ENCODE measurements at regions not wholly inside any gene's neighbourhood (a gene's known extent, or its start where the extent isn't known, plus 50 kb on each side); places are given as distances from the start of the nearest gene placed in this dataset.
"Not testable (repeated sequence)": the region's sequence is repeated elsewhere in the genome, so short reads cannot be mapped to it uniquely, and the experiment has no call there.

DNA sequence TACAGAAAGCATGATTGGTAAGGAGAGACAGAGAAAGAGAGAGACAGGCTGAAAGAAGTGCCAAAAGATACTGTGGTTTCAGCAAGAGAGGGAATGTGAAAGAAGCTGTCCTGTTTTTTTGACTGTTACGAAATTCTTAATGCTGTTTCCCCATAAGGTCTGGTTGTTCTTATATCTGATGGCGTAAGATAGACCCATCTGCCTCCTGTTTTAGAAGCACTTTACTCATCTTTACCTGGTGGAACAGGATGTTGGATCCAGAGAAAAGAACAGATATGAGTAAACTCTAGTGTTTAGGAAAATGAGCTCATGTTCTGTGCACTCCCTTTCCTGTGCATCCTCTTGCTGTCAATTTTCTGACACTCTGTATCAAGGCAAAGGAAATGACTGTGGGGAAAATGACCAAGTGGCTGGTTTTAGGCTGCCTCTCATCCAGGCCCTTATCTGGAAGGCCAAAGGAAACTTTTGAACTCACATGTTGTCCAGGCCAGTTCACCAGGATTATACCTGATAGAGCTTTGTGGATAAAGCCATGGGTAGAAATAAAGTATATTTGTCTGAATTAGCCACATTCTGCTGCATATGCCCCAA lies 311.7 kb upstream of the HTR2C start:
- no peak for DNase-seq

DNA sequence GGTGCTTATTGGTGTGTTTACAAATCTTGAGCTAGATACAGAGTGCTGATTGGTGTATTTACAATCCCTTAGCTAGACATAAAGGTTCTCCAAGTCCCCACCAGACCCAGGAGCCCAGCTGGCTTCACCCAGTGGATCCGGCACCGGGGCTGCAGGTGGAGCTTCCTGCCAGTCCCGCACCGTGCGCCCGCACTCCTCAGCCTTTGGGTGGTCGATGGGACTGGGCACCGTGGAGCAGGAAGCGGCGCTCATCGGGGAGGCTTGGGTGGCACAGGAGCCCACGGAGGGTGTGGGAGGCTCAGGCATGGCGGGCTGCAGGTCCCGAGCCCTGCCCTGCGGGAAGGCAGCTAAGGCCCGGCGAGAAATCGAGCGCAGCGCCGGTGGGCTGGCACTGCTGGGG lies 313.5 kb upstream of the HTR2C start:
- DNase-seq, result not testable (repeated sequence)

DNA sequence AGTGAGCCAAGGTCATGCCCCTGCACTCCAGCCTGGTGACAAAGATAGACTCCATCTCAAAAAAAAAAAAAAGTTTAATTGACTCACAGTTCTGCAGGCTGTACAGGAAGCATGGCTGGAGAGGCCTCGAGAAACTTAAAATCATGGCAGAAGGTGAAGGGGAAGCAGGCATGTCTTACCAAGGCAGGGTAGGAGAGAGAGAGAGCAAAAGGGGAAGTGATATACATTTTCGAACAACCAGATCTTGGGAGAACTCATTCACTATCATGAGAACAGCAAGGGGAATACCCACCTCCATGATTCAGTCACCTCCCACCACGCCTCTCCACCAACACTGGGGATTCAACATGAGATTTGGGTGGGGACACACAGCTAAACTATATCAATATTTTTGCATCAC lies 315.2 kb upstream of the HTR2C start:
- DNase-seq, result no peak

DNA sequence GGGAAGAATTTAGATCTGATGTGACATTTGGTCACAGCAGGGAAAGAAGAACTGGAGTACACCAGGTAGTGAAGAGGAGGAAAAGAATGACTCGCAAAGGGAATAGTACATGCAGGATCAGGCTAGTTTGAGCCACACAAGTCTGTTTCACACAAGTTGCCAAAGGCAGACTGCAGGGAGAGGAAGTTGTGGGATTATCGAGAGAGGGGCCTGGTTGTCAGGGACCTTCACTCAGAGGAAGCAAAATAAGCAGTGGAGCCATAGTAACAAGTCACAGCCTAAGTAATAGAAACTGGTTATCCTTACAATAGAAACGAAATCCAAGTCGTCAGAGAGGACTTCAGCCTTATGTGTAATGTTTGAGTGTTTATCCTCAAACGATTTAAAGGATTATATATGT lies 316.7 kb upstream of the HTR2C start:
- no peak for DNase-seq

DNA sequence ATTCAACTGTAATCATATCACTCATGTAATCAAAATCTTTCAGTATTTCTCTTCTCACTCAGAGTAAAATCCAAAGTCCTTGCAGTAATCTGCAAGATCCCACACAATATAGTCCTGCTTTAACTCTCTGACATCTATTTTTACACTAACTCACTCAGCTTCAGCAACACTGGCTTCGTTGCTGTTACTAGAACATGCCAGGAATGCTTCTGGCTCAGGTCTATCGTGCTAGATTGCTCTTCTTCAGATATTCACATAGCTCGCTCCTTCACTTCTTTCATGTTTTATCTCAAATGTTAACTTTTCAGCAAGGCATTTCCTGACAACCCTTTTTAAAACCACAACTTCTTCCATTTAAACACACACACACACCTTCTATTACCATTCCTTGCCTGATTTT lies 331.7 kb upstream of the HTR2C start:
- no peak for DNase-seq

DNA sequence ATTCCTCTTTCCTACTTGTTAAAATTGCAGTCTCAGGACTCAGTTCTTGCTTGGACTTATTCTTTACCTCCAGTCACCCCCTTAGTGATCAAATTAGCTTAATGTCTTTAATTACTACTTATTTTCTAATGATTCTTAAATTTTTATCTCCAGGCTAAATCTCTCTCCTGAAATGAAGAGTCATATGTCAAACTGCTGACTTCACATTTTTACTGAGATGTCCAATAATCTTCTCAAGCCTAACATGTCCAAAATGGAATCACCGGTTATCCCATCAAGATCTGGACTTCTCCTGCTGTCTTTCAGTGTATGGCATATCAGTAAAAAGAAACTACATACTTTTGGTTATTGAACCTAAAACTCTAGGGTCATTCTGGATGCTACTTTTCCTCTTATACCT lies 332.3 kb upstream of the HTR2C start:
- DNase-seq, result no peak

DNA sequence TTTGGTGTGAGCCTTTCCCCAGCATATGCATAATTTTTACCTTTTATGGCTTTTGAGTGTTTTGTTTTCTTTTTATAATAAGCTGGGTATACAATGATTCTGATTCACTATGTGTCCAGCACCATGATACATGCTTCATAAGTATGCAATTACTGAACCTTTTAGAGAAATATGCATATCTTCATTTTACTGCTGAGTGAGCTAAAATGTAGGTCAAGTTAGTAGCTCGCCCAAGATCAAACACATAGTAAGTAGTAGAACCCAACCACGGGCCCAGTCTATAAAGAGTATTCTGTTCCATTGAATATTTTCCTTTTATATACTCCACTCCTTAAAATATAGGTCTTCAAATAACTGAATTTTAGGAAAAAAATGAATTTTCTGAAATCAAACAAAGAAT lies 362.4 kb upstream of the HTR2C start:
- DNase-seq, result no peak

DNA sequence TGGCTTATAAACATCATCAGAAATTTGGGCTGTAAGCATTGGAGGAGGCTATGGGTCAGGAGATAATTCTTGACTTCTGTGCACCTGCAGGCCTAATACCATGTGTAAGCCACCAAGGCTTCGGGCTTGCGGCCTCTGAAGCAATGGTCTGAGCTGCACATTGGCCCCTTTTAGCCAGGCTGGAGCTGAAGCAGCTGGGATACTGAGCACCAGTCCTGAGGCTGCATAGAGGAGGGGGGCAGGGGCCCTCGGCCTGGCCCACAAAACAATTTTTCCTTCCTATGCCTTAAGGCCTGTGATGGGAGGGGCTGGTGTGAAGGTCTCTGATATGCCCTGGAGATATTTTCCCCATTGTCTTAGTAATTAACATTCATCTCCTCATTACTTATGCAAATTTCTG lies 373.0 kb upstream of the HTR2C start:
- DNase-seq, result no peak

DNA sequence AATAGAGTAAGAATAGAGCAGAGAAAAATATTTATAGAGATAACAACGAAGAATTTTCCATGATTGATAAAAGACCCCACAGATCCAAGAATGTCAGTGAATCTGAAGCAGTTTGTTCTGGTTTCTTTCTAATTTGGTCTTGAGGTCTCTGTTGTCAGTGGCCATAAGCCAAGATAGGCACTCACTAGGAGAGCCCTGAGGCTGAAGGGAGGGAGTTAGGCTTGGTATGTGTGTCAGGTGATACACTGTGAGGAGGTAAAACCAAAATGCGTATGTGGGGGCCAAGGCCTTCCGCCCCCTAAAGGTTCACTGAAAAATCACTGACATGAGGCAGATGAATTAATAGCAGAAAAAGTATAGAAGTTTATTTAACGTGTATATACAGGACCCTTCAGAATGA lies 382.3 kb upstream of the HTR2C start:
- DNase-seq, result no peak

DNA sequence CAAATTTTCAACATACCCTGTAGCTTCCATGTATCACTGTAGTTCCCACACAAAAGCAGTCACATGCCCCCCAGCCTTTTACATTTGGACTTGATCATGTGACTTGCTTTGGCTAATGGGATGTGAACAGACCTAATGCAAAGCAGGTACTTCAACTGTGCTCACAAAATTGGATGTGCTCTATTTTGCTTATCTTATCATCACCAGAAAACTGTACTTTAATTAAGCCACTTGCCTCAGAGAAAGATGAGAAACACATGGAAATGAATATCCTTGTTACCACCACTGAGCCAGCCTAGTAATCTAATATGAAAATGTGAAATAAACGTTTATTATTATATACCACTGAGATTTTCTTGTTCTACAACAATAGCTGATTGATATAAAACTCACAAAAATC lies 402.7 kb upstream of the HTR2C start:
- DNase-seq, result no peak

DNA sequence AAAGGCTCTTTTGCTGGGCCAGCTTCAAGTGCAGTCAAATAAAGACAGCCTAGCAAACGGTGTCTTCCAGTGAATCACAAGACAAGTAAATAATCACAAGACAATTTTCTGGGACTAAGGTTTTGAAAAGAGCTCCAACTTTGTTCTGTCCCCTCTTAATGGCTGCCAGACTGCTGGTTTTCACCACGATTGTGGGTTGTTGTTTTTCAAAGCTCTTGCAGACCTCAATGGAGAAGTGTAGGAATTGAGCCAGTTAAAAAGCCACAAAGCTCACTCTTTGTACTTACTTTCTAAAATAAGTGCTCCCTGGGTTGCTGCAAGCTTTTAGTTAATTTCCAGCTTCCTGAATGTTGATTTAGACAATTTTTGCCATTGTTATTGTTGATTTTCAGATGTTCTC lies 405.8 kb upstream of the HTR2C start:
- no peak for DNase-seq

DNA sequence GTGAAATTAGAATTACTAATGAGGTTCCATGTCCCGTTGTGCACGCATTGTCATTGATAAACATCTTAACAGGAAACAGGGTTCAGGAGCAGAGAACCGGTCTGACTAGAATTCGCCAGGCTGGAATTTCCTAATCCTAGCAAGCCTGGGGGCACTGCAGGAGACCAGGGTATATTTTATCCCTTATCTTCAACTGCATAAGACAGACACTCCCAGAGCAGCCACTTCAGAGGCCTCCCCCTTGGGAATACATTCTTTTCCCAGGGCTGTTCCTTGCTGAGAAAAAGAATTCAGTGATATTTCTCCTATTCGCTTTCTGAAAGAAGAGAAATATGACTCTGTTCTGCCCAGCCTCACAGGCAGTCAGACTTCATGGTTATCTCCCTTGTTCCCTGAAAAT lies 416.6 kb upstream of the HTR2C start:
- DNase-seq, result not testable (repeated sequence)

DNA sequence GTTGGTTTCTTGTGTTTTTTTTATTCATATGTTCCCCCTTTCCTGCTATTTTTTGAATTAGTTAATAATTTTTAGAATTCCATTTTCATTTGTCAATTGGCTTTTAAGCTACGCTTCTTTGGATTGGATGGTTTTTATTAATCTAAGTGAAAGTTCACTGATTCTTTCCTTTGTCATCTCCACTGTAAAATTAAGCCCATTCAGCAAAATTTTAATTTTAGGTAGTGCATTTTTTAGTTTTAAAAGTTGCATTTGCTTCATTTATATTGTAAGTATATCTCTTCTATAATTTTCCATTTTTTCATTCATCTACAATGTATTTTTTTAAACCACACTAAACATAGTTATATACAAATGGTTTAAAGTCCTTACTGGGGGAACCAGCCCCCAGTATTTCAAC lies 417.3 kb upstream of the HTR2C start:
- no peak for DNase-seq

DNA sequence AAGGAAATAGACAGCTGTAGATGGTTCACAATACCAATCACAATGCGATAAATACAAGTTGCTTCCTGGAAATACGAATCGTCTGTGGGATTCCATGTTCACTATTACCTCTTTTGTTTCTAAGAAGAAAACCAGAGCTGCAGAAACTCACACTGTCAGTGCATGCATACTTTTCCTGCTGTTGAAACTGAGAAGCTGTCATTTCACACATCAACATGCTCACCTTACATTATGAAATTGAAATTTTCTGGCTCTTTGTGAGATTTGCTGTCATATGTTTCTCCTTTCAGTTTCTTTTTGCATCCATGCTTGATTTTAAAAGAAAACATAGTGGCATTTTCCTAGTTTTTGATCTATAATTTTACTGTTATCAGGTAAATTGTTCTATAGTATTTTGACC lies 418.3 kb upstream of the HTR2C start:
- DNase-seq, result no peak

DNA sequence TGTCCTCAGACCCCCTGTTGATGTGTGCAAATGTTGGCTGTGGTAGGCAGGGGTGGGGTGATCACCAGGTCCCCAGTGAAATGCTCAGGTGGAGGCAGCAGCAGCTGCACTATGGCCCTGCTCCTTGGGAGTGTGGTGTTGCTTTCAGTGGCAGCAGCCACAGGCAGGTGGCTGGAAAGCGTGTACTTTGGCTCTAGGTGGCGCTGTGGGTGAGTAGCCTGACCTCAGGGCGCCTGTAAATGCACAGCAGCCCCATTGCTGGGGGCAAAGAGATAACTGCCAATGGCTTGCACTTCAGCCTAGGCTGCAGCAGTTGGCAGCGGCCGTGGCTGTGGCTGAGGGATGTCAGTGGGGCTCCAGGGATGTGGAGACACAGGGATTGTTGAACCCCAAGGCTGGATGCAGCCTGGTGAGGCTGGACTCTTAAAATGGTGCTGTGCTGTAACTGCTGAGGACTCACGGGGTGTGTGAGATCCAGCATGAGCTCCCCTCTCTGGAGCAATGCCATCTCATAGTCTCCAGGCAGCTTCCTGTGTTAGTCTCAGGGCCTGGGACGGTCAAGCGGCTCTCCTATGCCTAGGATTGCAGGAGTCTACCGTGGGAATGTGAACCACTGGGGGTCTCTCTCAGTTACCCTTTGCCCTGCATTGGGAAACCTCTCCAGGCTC lies 421.7 kb upstream of the HTR2C start:
- DNase-seq, result no peak

DNA sequence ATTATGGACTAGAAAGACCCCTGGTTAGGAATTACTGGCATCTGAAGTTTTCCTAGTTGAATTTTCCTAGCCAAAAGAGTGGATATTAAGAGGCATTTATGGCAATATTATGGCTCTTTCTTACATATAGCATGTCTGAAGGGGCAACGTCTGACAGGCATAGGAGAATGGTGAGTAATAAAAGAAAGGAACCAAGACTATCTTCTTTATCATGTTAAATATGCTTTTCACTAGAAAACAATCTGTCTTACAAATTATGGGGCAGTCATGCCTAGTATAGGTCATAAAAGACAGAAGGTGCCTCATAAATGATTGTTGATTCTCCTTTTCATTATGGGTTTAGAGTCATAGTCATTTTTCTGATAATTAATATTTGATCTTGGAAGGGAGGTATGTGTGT lies 431.1 kb upstream of the HTR2C start:
- DNase-seq, result no peak

DNA sequence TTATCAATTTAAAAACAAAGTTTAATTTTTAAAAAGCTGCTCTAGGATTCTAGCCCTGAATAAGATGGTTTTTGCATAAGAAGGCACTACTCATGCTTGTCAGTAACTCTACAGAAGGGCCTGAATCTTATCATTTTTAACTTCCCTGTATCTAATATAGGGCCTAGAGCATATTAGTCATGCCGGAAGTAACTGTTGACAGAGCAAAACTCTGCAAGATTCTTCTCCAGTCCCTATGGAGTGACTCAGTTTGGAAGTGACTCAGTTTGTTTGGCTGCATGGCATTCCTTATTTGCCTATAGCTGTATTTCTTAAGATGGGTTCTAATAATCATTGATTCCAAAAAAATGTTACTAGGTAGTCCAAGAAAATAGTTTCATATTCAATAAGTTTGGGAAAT lies 431.8 kb upstream of the HTR2C start:
- DNase-seq, result no peak

DNA sequence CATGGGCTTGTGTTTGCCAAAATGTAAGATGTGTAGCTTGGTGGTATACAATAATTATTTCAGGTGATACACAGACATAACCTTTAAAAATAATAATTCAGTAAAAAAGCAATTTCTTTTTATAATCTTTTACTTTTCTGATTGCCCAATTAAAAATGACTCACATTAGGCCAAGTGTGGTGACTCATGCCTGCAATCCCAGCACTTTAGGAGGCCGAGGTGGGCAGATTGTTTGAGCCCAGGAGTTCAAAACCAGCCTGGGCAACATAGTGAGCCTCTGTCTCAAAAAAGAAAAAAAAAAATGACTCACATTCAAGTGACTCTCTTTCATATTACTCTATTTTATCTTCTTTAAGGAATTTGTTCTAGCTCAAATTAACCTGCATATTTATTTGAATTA lies 449.4 kb upstream of the HTR2C start:
- DNase-seq, result no peak

DNA sequence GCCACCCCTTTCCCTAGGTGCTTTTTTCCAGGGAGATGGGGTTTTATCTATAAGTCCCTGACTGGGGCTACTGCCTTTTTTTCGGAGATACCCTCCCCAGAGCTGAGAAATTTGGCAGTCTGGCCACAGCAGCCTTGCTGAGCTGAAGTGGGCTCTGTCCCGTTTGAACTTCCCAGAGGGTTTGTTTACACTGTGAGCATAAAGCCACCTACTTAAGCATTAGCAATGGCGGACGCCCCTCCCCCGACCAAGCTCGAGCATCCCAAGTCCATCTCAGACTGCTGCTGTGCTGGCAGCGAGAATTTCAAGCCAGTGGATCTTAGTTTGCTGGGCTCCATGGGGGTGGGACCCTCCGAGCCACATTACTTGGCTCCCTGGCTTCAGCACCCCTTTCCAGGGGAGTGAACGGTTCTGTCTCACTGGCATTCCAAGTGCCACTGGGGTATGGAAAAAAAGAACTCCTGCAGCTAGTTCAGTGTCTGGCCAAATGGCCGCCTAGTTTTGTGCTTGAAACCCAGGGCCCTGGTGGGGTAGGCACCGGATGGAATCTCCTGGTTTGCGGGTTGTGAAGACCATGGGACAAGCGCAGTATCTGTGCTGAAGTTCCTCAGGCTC lies 456.4 kb upstream of the HTR2C start:
- no peak for DNase-seq

DNA sequence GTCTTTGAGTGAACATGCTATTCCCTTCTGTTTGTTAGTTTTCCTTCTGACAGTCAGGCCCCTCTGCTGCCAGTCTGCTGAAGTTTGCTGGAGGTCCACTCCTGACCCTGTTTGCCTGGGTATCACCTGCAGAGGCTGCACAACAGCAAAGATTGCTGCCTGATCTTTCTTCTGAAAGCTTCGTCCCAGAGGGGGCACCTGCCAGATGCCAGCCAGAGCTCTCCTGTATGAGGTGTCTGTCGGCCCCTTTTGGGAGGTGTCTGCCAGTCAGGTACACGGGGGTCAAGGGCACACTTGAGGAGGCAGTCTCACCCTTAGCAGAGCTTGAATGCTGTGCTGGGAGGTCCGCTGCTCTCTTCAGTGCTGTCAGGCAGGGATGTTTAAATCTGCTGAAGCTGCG lies 456.9 kb upstream of the HTR2C start:
- DNase-seq, result no peak

DNA sequence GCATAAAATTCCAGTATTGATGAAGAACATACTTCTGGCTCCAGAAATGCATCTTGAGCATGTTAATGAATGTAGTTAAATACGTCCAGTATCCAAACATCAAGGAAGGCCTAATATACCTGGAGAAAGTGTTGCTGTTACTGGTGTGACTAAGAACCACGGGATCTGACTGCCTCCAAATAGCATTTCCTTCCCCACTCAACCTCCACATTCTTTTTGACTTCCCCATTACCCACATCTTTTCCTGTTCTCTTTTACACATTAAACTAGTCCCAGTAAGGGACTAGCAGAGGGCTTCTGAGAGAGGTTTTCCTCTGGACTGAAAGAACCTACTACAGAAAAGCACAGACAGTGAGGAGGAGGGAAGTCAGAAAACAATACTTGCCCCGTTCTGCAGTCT lies 482.8 kb upstream of the HTR2C start:
- DNase-seq, result no peak

DNA sequence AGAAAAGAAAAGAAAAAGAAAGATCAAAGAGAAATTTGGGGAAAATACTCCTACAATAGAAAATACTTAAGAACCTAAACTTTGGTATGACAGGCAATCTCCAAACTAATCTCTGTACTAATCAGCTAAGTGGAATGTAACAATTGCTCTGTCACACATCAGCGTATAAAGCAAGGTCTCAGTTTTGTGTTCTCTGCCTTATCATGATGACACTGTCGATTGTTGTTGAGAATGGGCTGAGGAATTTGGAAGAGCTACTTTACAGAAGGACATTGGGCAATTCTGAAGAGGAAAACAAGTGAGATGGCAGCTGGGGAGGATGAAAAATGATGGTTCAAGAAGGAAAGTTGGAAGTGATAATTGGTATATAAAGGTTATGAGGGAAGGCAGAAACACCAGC lies 486.0 kb upstream of the HTR2C start:
- DNase-seq, result no peak

DNA sequence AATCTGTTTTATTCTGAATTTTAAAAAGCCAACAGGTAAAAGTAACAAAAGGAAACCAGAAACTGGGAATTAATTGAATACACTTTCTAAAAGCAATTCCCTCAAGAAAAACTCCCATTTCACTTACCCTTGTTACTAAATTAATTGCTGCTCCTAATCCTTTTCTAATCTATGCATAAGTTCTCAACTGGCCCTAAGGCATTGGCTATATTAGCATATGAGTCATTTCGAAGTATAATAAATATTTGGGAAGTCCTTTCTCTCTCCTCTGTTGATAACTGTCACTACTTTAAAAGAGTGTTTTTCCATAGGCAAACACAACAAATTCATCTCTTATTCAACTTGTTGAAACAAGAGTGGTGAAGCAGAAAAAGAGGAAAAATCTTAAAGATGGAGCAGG lies 486.5 kb upstream of the HTR2C start:
- no peak for DNase-seq

DNA sequence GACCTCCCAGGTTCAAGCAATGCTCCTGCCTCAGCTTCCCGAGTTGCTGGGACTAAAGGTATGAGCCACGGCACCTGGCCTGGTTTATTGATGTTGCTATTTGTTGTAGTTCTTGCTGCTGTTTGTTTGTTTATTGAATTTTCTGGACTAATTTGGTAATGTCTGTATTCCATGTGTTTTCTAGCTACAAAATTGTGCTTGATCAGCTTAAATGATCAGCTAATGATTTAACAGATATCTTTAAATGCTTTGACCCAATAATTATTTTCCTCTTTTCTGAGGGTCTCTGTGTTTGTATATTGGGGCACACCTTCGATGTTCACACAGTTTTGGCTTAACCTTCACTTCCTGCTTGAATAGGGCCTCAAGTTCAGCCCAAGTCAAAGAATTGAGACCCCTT lies 488.1 kb upstream of the HTR2C start:
- no peak for DNase-seq

Measured in muscle of arm (tissue), 1 donor.